ENCODE measurements at regions not wholly inside any gene's neighbourhood (a gene's known extent, or its start where the extent isn't known, plus 50 kb on each side); places are given as distances from the start of the nearest gene placed in this dataset.

DNA sequence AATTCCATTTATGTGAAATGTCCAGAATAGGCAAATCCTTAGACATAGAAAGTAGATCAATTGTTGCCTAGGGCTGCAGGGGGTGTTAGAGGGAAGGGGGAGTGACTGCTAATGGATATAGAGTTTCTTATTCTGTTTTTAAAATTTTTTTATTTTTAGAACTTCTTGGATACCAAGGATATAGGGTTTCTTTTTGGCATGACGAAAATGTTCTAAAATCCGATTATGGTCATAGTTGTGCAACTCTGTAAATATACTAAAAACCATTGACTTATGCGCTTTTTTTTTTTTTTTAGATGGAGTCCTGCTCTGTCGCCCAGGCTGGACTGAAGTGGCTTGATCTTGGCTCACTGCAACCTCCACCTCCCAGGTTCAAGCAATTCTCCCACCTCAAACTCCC lies 125.2 kb upstream of the USP9X start:
- Histone ChIP-seq H3K27me3 (replicated peaks in 1 of 2; ENCODE audit: control insufficient read depth in 2 of 2, insufficient read depth in 2 of 2, low read length in 1 of 2) (no peaks in the 10 kb centered on the region), H3K9ac (ENCODE audit: control insufficient read depth, insufficient read depth, low read length) (no peak overlapping the region), H4K20me1 (ENCODE audit: control insufficient read depth, insufficient read depth) (no peaks in the 10 kb centered on the region), H2AFZ (ENCODE audit: control insufficient read depth, low read depth, low read length) (no peak overlapping the region), H3K4me1 (ENCODE audit: control insufficient read depth, insufficient read depth, low read length) (no peaks in the 10 kb centered on the region), H3K79me2 (ENCODE audit: control insufficient read depth, insufficient read depth, low read length) (no peaks in the 10 kb centered on the region), H3K9me3 (replicated peaks; ENCODE audit: control insufficient read depth, insufficient read depth, low read length) (peaks cover 5% of the 10 kb centered on the region), H3K36me3 (ENCODE audit: control insufficient read depth in 2 of 2, insufficient read depth in 2 of 2, low read length in 1 of 2) (no peaks in the 10 kb centered on the region), H3K27ac (ENCODE audit: control insufficient read depth, insufficient read depth) (no peak overlapping the region), H3K4me3 (no peak overlapping the region), H3K4me2 (ENCODE audit: control insufficient read depth, insufficient read depth) (no peak overlapping the region)
- no peak for ATAC-seq
- RAD21 ChIA-PET (ENCODE audit: unreplicated experiment), result no interaction called here
- FAIRE-seq, result no peak
- 79% methylated on average over 3 of the region's 4 CpGs for WGBS (ENCODE audit: insufficient coverage, insufficient replicate concordance, low lambda C conversion rate, missing lambda C conversion rate)
- DNase-seq (ENCODE audit: low read depth, low spot score), result no peak
- CTCF ChIA-PET, result no interaction called here
- intact Hi-C loops (cut with micrococcal nuclease; ENCODE audit: unreplicated experiment) (no loop called here), in situ Hi-C loops (cut with MboI) (no loop called here)
- POLR2A ChIA-PET, result no interaction called here
- TF ChIP-seq KDM1A (IDR thresholded peaks at IDR 0.05; ENCODE audit: borderline replicate concordance) (no peak), ETV6 (conservative IDR thresholded peaks at IDR 0.05 in 1 of 2, IDR thresholded peaks at IDR 0.05 in 1 of 2; ENCODE audit: borderline replicate concordance in 1 of 2, low read depth in 1 of 2) (no peak), SRF (IDR thresholded peaks at IDR 0.05; ENCODE audit: low read depth in 2 of 2, low read length in 2 of 2) (no peak)
- TF ChIP-seq, protein P1, sequence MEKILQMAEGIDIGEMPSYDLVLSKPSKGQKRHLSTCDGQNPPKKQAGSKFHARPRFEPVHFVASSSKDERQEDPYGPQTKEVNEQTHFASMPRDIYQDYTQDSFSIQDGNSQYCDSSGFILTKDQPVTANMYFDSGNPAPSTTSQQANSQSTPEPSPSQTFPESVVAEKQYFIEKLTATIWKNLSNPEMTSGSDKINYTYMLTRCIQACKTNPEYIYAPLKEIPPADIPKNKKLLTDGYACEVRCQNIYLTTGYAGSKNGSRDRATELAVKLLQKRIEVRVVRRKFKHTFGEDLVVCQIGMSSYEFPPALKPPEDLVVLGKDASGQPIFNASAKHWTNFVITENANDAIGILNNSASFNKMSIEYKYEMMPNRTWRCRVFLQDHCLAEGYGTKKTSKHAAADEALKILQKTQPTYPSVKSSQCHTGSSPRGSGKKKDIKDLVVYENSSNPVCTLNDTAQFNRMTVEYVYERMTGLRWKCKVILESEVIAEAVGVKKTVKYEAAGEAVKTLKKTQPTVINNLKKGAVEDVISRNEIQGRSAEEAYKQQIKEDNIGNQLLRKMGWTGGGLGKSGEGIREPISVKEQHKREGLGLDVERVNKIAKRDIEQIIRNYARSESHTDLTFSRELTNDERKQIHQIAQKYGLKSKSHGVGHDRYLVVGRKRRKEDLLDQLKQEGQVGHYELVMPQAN (conservative IDR thresholded peaks at IDR 0.05), result no peak
- SMC1A ChIA-PET (ENCODE audit: uncharacterized antibody, unreplicated experiment), result no interaction called here
- no TSS peak for BruUV-seq (replicated peaks)

DNA sequence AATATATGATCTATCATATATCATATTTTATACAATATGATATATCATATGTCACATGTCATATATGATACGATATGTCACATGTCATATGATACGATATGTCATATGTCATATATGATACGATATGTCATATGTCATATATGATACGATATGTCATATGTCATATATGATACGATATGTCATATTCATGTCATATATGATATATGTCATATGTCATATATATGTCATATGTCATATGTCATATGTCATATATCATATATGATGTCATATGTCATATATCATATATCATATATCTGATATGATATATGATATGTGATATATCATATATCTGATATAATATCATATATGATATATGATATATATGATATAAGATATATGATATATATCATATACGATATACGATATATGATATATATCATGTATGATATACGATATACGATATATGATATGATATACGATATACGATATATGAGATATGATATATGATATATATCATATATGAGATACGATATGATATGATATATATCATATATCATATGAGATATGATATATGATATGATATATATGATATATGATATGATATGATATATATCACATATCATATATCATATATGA lies 122.3 kb upstream of the USP9X start:
- Histone ChIP-seq H3K4me2 (ENCODE audit: control insufficient read depth, insufficient read depth) (no peak overlapping the region), H3K27me3 (replicated peaks in 1 of 2; ENCODE audit: control insufficient read depth in 2 of 2, insufficient read depth in 2 of 2, low read length in 1 of 2) (no peaks in the 10 kb centered on the region)
- FAIRE-seq, result no peak

More for the DNA sequence above, 122.3 kb upstream of the USP9X start:
- TF ChIP-seq MEF2A (IDR thresholded peaks at IDR 0.05; ENCODE audit: insufficient read depth, low read depth, low read length), result no peak
- no peak for TF ChIP-seq SREBF1 (IDR thresholded peaks at IDR 0.05; ENCODE audit: low read length)
- TF ChIP-seq ZBED1 (IDR thresholded peaks at IDR 0.05; ENCODE audit: borderline replicate concordance), result peak; percentile 86; the same call in 1 of the 2 replicates
- 82% methylated on average over 12 of the region's 12 CpGs for WGBS (ENCODE audit: insufficient coverage, insufficient replicate concordance, low lambda C conversion rate, missing lambda C conversion rate)
- H3K4me1 ChIP-seq (ENCODE audit: control insufficient read depth, insufficient read depth, low read length), result no peaks in the 10 kb centered on the region
- BruUV-seq (replicated peaks), result no TSS peak
- ChIA-PET POLR2A (no interaction called here), SMC1A (ENCODE audit: uncharacterized antibody, unreplicated experiment) (no interaction called here), CTCF (interaction anchor here (2.0 kb wide), 1 partner anchor 85 kb away, joined by 5 read pairs; no protein-coding TSS in a partner anchor), RAD21 (ENCODE audit: unreplicated experiment) (no interaction called here)
- H3K27ac ChIP-seq (ENCODE audit: control insufficient read depth, insufficient read depth), result no peak overlapping the region
- no peaks in the 10 kb centered on the region for H3K79me2 ChIP-seq (ENCODE audit: control insufficient read depth, insufficient read depth, low read length)
- H4K20me1 ChIP-seq (ENCODE audit: control insufficient read depth, insufficient read depth), result no peaks in the 10 kb centered on the region
- H3K4me3 ChIP-seq, result no peak overlapping the region
- no peaks in the 10 kb centered on the region for H3K36me3 ChIP-seq (ENCODE audit: control insufficient read depth in 2 of 2, insufficient read depth in 2 of 2, low read length in 1 of 2)
- in situ Hi-C loops (cut with MboI), result no loop called here
- H3K9me3 ChIP-seq (replicated peaks; ENCODE audit: control insufficient read depth, insufficient read depth, low read length), result peaks cover 5% of the 10 kb centered on the region
- DNase-seq (ENCODE audit: low read depth, low spot score), result no peak
- no peak overlapping the region for H3K9ac ChIP-seq (ENCODE audit: control insufficient read depth, insufficient read depth, low read length)
- intact Hi-C loops (cut with micrococcal nuclease; ENCODE audit: unreplicated experiment), result no loop called here
- H2AFZ ChIP-seq (ENCODE audit: control insufficient read depth, low read depth, low read length), result no peak overlapping the region
- no peak for ATAC-seq
